ENCODE measurements at regions not wholly inside any gene's neighbourhood (a gene's known extent, or its start where the extent isn't known, plus 50 kb on each side); places are given as distances from the start of the nearest gene placed in this dataset.

GRCh38 chr12:131507094-131507493 is 203.8 kb upstream of the SFSWAP start:
- H3K36me3 ChIP-seq, result no peaks in the 10 kb centered on the region
- TF ChIP-seq CTCF (IDR thresholded peaks at IDR 0.05), result no peak
- intact Hi-C loops (cut with DNase I; ENCODE audit: low total_unique reads), result no loop called here
- no peak for DNase-seq
- H3K27ac ChIP-seq, result no peak overlapping the region
- H3K27me3 ChIP-seq, result peaks cover 0 to 7% of the 10 kb centered on the region in 2 donors
- no peaks in the 10 kb centered on the region for H3K4me1 ChIP-seq
- H3K4me3 ChIP-seq, result no peak overlapping the region
- H3K9me3 ChIP-seq, result no peaks in the 10 kb centered on the region

- Histone ChIP-seq H3K27ac (no peak overlapping the region), H3K9me3 (no peaks in the 10 kb centered on the region), H3K27me3 (peaks cover 0 to 7% of the 10 kb centered on the region in 2 donors), H3K4me1 (no peaks in the 10 kb centered on the region), H3K36me3 (no peaks in the 10 kb centered on the region), H3K4me3 (no peak overlapping the region)
- intact Hi-C loops (cut with DNase I; ENCODE audit: low total_unique reads), result no loop called here
- no peak for DNase-seq
- no peak for TF ChIP-seq CTCF (IDR thresholded peaks at IDR 0.05)
Measured at GRCh38 chr12:131507881-131508280, 203.0 kb upstream of the SFSWAP start.

GRCh38 chr12:131509701-131510100 is 201.2 kb upstream of the SFSWAP start:
- no peaks in the 10 kb centered on the region for H3K36me3 ChIP-seq
- peaks cover 0 to 7% of the 10 kb centered on the region in 2 donors for H3K27me3 ChIP-seq
- intact Hi-C loops (cut with DNase I; ENCODE audit: low total_unique reads), result no loop called here
- TF ChIP-seq CTCF (IDR thresholded peaks at IDR 0.05), result no peak
- H3K9me3 ChIP-seq, result peaks cover 0 to 3% (median 0%) of the 10 kb centered on the region in 3 donors
- H3K4me3 ChIP-seq, result no peak overlapping the region
- no peak for DNase-seq
- H3K27ac ChIP-seq, result no peak overlapping the region
- H3K4me1 ChIP-seq, result no peaks in the 10 kb centered on the region

- Histone ChIP-seq H3K9me3 (peaks cover 0 to 4% (median 0%) of the 10 kb centered on the region in 3 donors), H3K27ac (no peak overlapping the region), H3K4me3 (no peak overlapping the region), H3K4me1 (no peaks in the 10 kb centered on the region), H3K27me3 (peaks cover 0 to 7% of the 10 kb centered on the region in 2 donors), H3K36me3 (no peaks in the 10 kb centered on the region)
- TF ChIP-seq CTCF (IDR thresholded peaks at IDR 0.05), result no peak
- intact Hi-C loops (cut with DNase I; ENCODE audit: low total_unique reads), result no loop called here
- no peak for DNase-seq
Measured at GRCh38 chr12:131510431-131510830, 200.5 kb upstream of the SFSWAP start.

- Histone ChIP-seq H3K4me1 (no peaks in the 10 kb centered on the region), H3K4me3 (no peak overlapping the region), H3K27ac (no peak overlapping the region), H3K36me3 (no peaks in the 10 kb centered on the region), H3K27me3 (peaks cover 0 to 3% of the 10 kb centered on the region in 2 donors), H3K9me3 (peaks cover 0 to 6% (median 4%) of the 10 kb centered on the region in 3 donors)
- no peak for TF ChIP-seq CTCF (IDR thresholded peaks at IDR 0.05)
- DNase-seq, result no peak
- intact Hi-C loops (cut with DNase I; ENCODE audit: low total_unique reads), result no loop called here
Measured at GRCh38 chr12:131511391-131511802, 199.5 kb upstream of the SFSWAP start.
